ENCODE measurements at regions not wholly inside any gene's neighbourhood (a gene's known extent, or its start where the extent isn't known, plus 50 kb on each side); places are given as distances from the start of the nearest gene placed in this dataset.

GRCh38 chrX:75873993-75874392, 88.9 kb upstream of the MAGEE2 start:
- TF ChIP-seq, protein P1, sequence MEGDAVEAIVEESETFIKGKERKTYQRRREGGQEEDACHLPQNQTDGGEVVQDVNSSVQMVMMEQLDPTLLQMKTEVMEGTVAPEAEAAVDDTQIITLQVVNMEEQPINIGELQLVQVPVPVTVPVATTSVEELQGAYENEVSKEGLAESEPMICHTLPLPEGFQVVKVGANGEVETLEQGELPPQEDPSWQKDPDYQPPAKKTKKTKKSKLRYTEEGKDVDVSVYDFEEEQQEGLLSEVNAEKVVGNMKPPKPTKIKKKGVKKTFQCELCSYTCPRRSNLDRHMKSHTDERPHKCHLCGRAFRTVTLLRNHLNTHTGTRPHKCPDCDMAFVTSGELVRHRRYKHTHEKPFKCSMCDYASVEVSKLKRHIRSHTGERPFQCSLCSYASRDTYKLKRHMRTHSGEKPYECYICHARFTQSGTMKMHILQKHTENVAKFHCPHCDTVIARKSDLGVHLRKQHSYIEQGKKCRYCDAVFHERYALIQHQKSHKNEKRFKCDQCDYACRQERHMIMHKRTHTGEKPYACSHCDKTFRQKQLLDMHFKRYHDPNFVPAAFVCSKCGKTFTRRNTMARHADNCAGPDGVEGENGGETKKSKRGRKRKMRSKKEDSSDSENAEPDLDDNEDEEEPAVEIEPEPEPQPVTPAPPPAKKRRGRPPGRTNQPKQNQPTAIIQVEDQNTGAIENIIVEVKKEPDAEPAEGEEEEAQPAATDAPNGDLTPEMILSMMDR (IDR thresholded peaks at IDR 0.05): no peak
- H3K27ac ChIP-seq: no peak overlapping the region
- H3K4me1 ChIP-seq: no peaks in the 10 kb centered on the region
- ATAC-seq (no peak), DNase-seq (no peak)
- no peaks in the 10 kb centered on the region for H3K27me3 ChIP-seq
- H3K4me3 ChIP-seq: no peak overlapping the region
- H3K36me3 ChIP-seq: no peaks in the 10 kb centered on the region
- intact Hi-C loops (cut with DNase I): no loop called here
- peaks cover 0 to 4% of the 10 kb centered on the region in 2 donors for H3K9me3 ChIP-seq

- Histone ChIP-seq H3K27me3 (peaks cover 0 to 4% of the 10 kb centered on the region in 2 donors), H3K4me3 (no peak overlapping the region), H3K36me3 (no peaks in the 10 kb centered on the region), H3K4me1 (no peaks in the 10 kb centered on the region), H3K9me3 (no peaks in the 10 kb centered on the region), H3K27ac (no peak overlapping the region)
- ATAC-seq: no peak
- no peak for DNase-seq
- TF ChIP-seq, protein P1 (IDR thresholded peaks at IDR 0.05): no peak
- intact Hi-C loops (cut with DNase I): no loop called here
Measured at GRCh38 chrX:75883446-75883845, 98.4 kb upstream of the MAGEE2 start.

DNA sequence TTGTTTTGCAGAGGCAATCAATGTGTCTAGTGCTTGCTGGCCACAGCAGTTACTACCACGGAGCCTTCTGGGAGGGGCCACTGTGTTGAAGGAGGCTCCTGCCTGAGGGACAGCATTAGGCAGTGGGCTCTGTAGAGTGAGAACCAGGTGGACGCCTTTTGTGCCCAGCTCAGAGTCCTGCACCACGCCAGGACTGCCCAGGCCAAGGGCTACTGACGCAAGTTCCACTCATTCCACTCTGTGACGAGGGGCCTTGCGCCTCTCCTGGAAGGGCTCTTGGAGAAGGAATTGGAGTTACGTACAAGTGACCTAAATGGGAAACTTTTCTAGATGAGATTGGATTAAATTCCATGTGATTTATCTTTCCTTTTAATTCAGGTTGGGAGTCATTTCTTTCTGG, 102.8 kb upstream of the MAGEE2 start:
- H3K4me3 ChIP-seq: no peak overlapping the region
- H3K27ac ChIP-seq: no peak overlapping the region
- intact Hi-C loops (cut with DNase I): no loop called here
- ATAC-seq: no peak
- DNase-seq: no peak
- no peaks in the 10 kb centered on the region for H3K36me3 ChIP-seq
- H3K27me3 ChIP-seq: peaks cover 0 to 4% of the 10 kb centered on the region in 2 donors
- no peaks in the 10 kb centered on the region for H3K4me1 ChIP-seq
- no peaks in the 10 kb centered on the region for H3K9me3 ChIP-seq
- TF ChIP-seq, protein P1 (IDR thresholded peaks at IDR 0.05): no peak

- Histone ChIP-seq H3K4me3 (no peak overlapping the region), H3K27me3 (no peaks in the 10 kb centered on the region), H3K9me3 (no peaks in the 10 kb centered on the region), H3K36me3 (no peaks in the 10 kb centered on the region), H3K4me1 (no peaks in the 10 kb centered on the region), H3K27ac (no peak overlapping the region)
- intact Hi-C loops (cut with DNase I): no loop called here
- DNase-seq (no peak), ATAC-seq (no peak)
- TF ChIP-seq, protein P1 (IDR thresholded peaks at IDR 0.05): no peak
Measured at GRCh38 chrX:75892749-75893148, 107.7 kb upstream of the MAGEE2 start.

DNA sequence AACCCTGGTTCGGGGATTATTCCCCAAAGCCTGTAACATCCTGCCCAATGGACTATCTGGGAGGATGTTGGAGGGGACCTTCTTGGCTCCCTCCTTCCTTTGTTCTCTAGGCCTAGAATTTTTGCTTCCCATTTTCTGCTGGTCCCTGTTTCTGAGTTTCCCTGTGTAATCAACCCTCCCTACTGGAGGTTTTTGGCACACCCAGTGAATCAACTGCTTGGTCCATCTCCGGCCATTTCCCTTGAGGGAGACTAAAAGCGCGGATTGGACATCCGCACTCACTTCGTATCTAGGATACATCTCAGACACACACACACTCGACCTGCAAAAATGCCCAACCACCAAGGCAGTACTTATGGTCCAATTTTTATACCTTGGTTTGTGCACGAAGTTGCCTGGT, 108.2 kb upstream of the MAGEE2 start:
- Histone ChIP-seq H3K36me3 (no peaks in the 10 kb centered on the region), H3K9me3 (no peaks in the 10 kb centered on the region), H3K27me3 (no peaks in the 10 kb centered on the region), H3K4me3 (no peak overlapping the region), H3K27ac (no peak overlapping the region), H3K4me1 (no peaks in the 10 kb centered on the region)
- no peak for DNase-seq
- TF ChIP-seq, protein P1 (IDR thresholded peaks at IDR 0.05): no peak
- intact Hi-C loops (cut with DNase I): no loop called here
- ATAC-seq: no peak

Measured in left lung (tissue), 4 donors.